HL-60 (cell line): ENCODE measurements at regions not wholly inside any gene's neighbourhood (a gene's known extent, or its start where the extent isn't known, plus 50 kb on each side); places are given as distances from the start of the nearest gene placed in this dataset.
"Not testable (repeated sequence)": the region's sequence is repeated elsewhere in the genome, so short reads cannot be mapped to it uniquely, and the experiment has no call there.

Source experiments
- DNase-seq, 2 experiments: peaks; one replicate each; pipeline ENCODE4 v3.0.0-alpha.2; 2010 to 2020; ENCODE audit warnings: low read depth in 1 of 2, low spot score in 1 of 2
- H3K27ac ChIP-seq: fragments of 250-450 bp; sonication (Bioruptor Pico); replicated peaks from 2 replicates; pipeline ENCODE4 v1.5.1; 2020; ENCODE audit warnings: mild to moderate bottlenecking, moderate library complexity
- H3K27me3 ChIP-seq: fragments of 250-450 bp; sonication (Bioruptor Pico); 2 replicates; pipeline ENCODE4 v1.5.1; 2021; ENCODE audit warnings: mild to moderate bottlenecking, moderate library complexity; ENCODE audit not compliant: insufficient read depth, poor library complexity, severe bottlenecking
- H3K4me3 ChIP-seq: replicated peaks from 2 replicates; pipeline ENCODE4 v1.5.1; 2011; ENCODE audit warnings: mild to moderate bottlenecking, control low read depth, low read length; ENCODE audit not compliant: insufficient read depth
- GABPA ChIP-seq: IDR thresholded peaks from 2 replicates; pipeline ENCODE4 v1.6.1; 2012; ENCODE audit warnings: low read depth
- POLR2AphosphoS5 ChIP-seq: IDR thresholded peaks from 2 replicates; pipeline ENCODE4 v1.6.1; 2012; ENCODE audit warnings: low read depth
- SPI1 ChIP-seq: IDR thresholded peaks from 2 replicates; pipeline ENCODE4 v1.6.1; 2012; ENCODE audit warnings: low read depth, mild to moderate bottlenecking, borderline replicate concordance
- TF ChIP-seq, protein P1 (sequence below): IDR thresholded peaks from 2 replicates; pipeline ENCODE4 v1.6.1; 2012; ENCODE audit warnings: low read depth; ENCODE audit not compliant: insufficient replicate concordance
- TF ChIP-seq, protein P2 (sequence below): IDR thresholded peaks from one replicate; pipeline ENCODE4 v1.5.1; 2011; ENCODE audit warnings: low read length, control low read depth, inconsistent platforms; ENCODE audit not compliant: insufficient read depth

DNA sequence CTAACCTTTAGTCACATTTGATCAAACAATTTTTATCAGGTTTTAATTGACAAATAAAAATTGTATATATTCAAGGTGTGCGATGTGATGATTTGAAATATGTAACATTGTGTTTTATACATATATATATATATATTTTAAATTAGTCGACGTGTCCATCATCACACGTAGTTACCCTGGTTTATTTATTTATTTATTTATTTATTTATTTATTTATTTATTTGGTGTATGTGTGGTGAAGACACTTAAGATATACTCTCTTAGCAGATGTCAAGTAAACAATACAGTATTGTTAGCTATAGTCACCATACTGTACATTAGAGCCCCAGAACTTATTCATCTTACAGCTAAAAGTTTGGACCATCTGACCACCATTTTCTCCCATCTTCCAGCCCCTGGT lies 224.9 kb upstream of the HHIP start:
- Histone ChIP-seq H3K4me3 (no peak overlapping the region), H3K27ac (no peak overlapping the region), H3K27me3 (no peaks in the 10 kb centered on the region)
- DNase-seq = no peak
- TF ChIP-seq SPI1 (no peak), POLR2AphosphoS5 (no peak), GABPA (no peak)
- TF ChIP-seq, protein P1, sequence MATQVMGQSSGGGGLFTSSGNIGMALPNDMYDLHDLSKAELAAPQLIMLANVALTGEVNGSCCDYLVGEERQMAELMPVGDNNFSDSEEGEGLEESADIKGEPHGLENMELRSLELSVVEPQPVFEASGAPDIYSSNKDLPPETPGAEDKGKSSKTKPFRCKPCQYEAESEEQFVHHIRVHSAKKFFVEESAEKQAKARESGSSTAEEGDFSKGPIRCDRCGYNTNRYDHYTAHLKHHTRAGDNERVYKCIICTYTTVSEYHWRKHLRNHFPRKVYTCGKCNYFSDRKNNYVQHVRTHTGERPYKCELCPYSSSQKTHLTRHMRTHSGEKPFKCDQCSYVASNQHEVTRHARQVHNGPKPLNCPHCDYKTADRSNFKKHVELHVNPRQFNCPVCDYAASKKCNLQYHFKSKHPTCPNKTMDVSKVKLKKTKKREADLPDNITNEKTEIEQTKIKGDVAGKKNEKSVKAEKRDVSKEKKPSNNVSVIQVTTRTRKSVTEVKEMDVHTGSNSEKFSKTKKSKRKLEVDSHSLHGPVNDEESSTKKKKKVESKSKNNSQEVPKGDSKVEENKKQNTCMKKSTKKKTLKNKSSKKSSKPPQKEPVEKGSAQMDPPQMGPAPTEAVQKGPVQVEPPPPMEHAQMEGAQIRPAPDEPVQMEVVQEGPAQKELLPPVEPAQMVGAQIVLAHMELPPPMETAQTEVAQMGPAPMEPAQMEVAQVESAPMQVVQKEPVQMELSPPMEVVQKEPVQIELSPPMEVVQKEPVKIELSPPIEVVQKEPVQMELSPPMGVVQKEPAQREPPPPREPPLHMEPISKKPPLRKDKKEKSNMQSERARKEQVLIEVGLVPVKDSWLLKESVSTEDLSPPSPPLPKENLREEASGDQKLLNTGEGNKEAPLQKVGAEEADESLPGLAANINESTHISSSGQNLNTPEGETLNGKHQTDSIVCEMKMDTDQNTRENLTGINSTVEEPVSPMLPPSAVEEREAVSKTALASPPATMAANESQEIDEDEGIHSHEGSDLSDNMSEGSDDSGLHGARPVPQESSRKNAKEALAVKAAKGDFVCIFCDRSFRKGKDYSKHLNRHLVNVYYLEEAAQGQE = no peak
- TF ChIP-seq, protein P2, sequence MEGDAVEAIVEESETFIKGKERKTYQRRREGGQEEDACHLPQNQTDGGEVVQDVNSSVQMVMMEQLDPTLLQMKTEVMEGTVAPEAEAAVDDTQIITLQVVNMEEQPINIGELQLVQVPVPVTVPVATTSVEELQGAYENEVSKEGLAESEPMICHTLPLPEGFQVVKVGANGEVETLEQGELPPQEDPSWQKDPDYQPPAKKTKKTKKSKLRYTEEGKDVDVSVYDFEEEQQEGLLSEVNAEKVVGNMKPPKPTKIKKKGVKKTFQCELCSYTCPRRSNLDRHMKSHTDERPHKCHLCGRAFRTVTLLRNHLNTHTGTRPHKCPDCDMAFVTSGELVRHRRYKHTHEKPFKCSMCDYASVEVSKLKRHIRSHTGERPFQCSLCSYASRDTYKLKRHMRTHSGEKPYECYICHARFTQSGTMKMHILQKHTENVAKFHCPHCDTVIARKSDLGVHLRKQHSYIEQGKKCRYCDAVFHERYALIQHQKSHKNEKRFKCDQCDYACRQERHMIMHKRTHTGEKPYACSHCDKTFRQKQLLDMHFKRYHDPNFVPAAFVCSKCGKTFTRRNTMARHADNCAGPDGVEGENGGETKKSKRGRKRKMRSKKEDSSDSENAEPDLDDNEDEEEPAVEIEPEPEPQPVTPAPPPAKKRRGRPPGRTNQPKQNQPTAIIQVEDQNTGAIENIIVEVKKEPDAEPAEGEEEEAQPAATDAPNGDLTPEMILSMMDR = no peak

DNA sequence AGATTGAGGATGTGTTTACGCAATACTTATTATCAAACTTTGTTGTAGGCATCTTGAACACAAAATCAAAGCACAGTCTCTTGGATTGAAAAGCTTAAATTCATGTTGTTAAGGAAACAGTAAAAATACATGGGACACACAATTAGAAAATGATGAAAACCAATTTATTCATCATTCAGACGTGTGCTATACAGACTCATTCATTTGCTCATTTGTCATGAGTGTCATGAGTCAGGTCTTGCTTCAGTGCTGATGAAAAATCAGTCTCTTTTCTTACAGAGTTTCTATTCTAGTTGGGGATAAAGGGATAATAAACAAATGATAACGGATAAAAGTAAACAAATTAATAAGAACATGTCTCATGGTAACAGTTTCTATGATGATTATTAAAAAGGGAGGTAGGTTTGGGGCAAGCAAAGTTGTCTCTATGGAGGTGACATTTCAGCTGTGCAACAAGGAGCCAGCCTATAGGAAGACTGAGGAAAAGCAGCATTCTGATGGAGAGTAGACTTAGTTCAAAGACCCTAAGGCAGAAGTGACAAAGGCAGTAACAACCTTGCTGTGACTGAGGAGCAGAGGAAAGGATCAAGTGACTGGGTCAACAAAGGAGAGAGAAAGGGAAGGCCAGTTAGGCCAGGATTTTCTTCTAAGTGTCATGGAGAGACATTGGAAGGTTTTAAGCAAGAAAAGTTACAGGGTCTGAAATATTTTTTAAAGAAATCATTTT lies 224.0 kb upstream of the HHIP start:
- no peak overlapping the region for H3K4me3 ChIP-seq
- no peak for TF ChIP-seq GABPA
- DNase-seq = no peak

DNA sequence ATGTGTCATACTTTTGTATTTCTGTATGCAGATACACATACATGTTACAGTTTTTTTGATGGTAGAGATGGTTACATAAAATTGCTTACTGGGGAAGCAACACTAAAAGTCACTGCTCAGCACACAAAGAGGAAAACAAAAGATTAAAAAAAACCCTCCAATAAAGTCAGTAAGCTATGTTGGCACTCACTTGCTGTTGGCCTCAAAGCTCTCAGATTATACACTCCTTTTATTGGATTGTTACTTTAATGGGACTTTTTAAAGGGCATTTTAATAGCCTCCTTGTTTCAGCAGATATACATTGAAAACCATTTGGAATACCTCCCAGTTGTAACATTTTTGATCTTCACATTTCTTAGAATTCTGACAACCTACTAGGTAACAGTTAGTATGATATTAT lies 222.0 kb upstream of the HHIP start:
- Histone ChIP-seq H3K4me3 (no peak overlapping the region), H3K27ac (no peak overlapping the region), H3K27me3 (no peaks in the 10 kb centered on the region)
- no peak for TF ChIP-seq POLR2AphosphoS5
- TF ChIP-seq, protein P2 = no peak
- TF ChIP-seq SPI1 = no peak
- TF ChIP-seq GABPA = no peak
- TF ChIP-seq, protein P1 = no peak
- no peak for DNase-seq

More for the DNA sequence above, 224.0 kb upstream of the HHIP start:
- H3K27ac ChIP-seq = no peak overlapping the region
- H3K27me3 ChIP-seq = no peaks in the 10 kb centered on the region

DNA sequence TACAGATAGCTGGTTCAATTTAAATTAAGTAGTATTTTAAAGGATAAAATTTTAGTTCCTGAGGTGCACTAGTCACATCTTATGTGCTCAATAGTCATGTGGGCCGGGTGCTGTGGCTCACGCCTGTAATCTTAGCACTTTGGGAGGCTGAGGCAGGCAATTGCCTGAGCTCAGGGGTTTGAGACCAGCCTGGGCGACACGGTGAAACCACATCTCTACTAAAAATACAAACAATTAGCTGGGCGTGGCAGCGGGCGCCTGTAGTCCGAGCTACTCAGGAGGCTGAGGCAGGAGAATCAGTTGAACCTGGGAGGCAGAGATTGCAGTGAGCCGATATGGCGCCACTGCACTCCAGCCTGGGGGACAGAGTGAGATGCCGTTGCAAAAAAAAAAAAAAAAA lies 219.9 kb upstream of the HHIP start:
- DNase-seq, H3K27ac ChIP-seq, H3K4me3 ChIP-seq, H3K27me3 ChIP-seq: not testable (repeated sequence)

DNA sequence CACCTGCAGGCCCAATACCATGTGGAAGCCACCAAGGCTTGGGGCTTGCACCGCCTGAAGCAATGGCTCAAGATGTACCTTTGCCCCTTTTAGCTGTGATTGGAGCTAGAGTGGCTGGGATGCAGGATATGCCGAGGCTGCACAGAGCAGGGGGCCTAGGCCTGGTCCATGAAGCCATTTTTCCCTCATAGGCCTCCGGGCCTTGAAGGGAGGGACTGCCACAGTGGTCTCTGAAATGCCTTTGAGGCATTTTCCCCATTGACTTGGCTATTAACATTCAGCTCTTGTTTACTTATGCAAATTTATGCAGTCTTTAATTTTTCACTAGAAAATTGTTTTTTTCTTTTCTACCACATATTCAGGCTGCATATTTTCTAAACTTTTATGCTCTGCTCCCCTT lies 203.2 kb upstream of the HHIP start:
- no peak for TF ChIP-seq POLR2AphosphoS5
- TF ChIP-seq, protein P1 = no peak
- no peak for TF ChIP-seq SPI1
- TF ChIP-seq, protein P2 = no peak
- no peak for TF ChIP-seq GABPA
- H3K27me3 ChIP-seq = no peaks in the 10 kb centered on the region
- DNase-seq = no peak
- no peak overlapping the region for H3K27ac ChIP-seq
- H3K4me3 ChIP-seq = no peak overlapping the region
